ENCODE measurements at regions not wholly inside any gene's neighbourhood (a gene's known extent, or its start where the extent isn't known, plus 50 kb on each side); places are given as distances from the start of the nearest gene placed in this dataset.

- TF ChIP-seq CTCF (IDR thresholded peaks at IDR 0.05; ENCODE audit: insufficient read depth, low read depth, low read length) = no peak
- no peak for TF ChIP-seq EZH2 (IDR thresholded peaks at IDR 0.05; ENCODE audit: insufficient read depth, low read length)
Observed at GRCh38 chr5:91245074-91245452, 138.1 kb downstream of the ARRDC3 start.

All from astrocyte (in vitro differentiated cells and primary cell).